K562 (cell line): ENCODE measurements at regions not wholly inside any gene's neighbourhood (a gene's known extent, or its start where the extent isn't known, plus 50 kb on each side); places are given as distances from the start of the nearest gene placed in this dataset.

Source experiments
- ATAC-seq: fragments of 200-7000 bp; cut with Tn5 transposase; 3 replicates; pipeline ENCODE4 v1.9.1; 2020; ENCODE audit warnings: moderate library complexity
- BruUV-seq: library from RNA; stranded (reverse); fragments of 400-500 nt; replicated peaks from 2 replicates; lab custom pipeline; 2021; lab: Mats Ljungman, UMichigan
- CTCF ChIA-PET: fragments of 300-600 bp; formaldehyde crosslinking; extraction: SDS; loops from one replicate; lab custom pipeline; 2021; ENCODE audit warnings: low intra/inter-chr PET ratio; lab: Yijun Ruan, JAX
- POLR2A ChIA-PET: fragments of 300-600, 350-650 bp; sonication (Branson Sonifier 250); formaldehyde crosslinking; extraction: SDS; loops from one replicate; lab custom pipeline; 2021; ENCODE audit warnings: antibody characterized with exemption, inconsistent platforms; lab: Yijun Ruan, JAX
- DNase-seq, 4 experiments: peaks; one replicate each; pipeline versions ENCODE4 v3.0.0 to v3.0.0-alpha.2; 2011 to 2018; ENCODE audit warnings: low spot score in 3 of 4, mixed read lengths in 3 of 4; ENCODE audit errors: extremely low read depth in 1 of 4
- FAIRE-seq: peaks from 2 replicates; lab custom pipeline; 2011; peaks lifted over from hg19 to GRCh38; lab: Jason Lieb, UNC
- H2AFZ ChIP-seq: 2 replicates; pipeline ENCODE4 v1.6.0; 2011; ENCODE audit warnings: low read depth, low read length, control low read depth, inconsistent platforms
- H3K27ac ChIP-seq: fragments of 200-600 bp; 3 replicates; pipeline ENCODE4 v1.8.0; 2011; ENCODE audit warnings: low read depth, mild to moderate bottlenecking, control low read depth, inconsistent platforms, low read length, moderate library complexity, mixed read lengths; ENCODE audit errors: extremely low read depth
- H3K27me3 ChIP-seq, 2 experiments: fragments of 300-600 bp in 1 of 2; 2 replicates in 1 of 2; 3 replicates in 1 of 2; pipeline versions ENCODE4 v1.6.0 to v1.8.0; 2011; ENCODE audit warnings: inconsistent platforms in 2 of 2, low read length in 2 of 2, mild to moderate bottlenecking in 1 of 2, mixed read lengths in 1 of 2, moderate library complexity in 1 of 2; ENCODE audit not compliant: control insufficient read depth in 2 of 2, insufficient read depth in 2 of 2
- H3K36me3 ChIP-seq: fragments of 300-600 bp; 3 replicates; pipeline ENCODE4 v1.8.0; 2011; ENCODE audit warnings: mild to moderate bottlenecking, low read length, inconsistent platforms; ENCODE audit not compliant: control insufficient read depth, insufficient read depth
- H3K4me1 ChIP-seq, 2 experiments: fragments of 200-600 bp in 1 of 2; replicated peaks in 1 of 2; 2 replicates in 1 of 2; 3 replicates in 1 of 2; pipeline versions ENCODE4 v1.5.1 to v1.8.0; 2011; ENCODE audit warnings: inconsistent platforms in 2 of 2, low read length in 2 of 2, mild to moderate bottlenecking in 1 of 2, mixed read lengths in 1 of 2, moderate library complexity in 1 of 2; ENCODE audit not compliant: control insufficient read depth in 2 of 2, insufficient read depth in 2 of 2
- H3K4me2 ChIP-seq: 2 replicates; pipeline ENCODE4 v1.6.1; 2011; ENCODE audit warnings: low read length, control low read depth, inconsistent platforms, mixed read lengths; ENCODE audit not compliant: insufficient read depth
- H3K4me3 ChIP-seq: fragments of 200-600 bp; sonication (generic), shearing (Covaris generic); 2 replicates; pipeline ENCODE4 v1.5.1; 2016; ENCODE audit warnings: control low read depth, inconsistent platforms
- H3K79me2 ChIP-seq: fragments of 200-600 bp; 3 replicates; pipeline ENCODE4 v1.8.0; 2011; ENCODE audit warnings: low read length, inconsistent platforms; ENCODE audit not compliant: control insufficient read depth, insufficient read depth
- H3K9ac ChIP-seq, 2 experiments: 2 replicates each; pipeline versions ENCODE4 v1.6.0 to v1.6.1; 2011; ENCODE audit warnings: low read depth in 2 of 2, low read length in 2 of 2, control low read depth in 1 of 2, inconsistent platforms in 1 of 2, mild to moderate bottlenecking in 1 of 2, mixed read lengths in 1 of 2; ENCODE audit not compliant: insufficient read depth in 1 of 2
- H3K9me1 ChIP-seq: one replicate; pipeline ENCODE4 v1.6.0; 2011; ENCODE audit warnings: inconsistent platforms, mild to moderate bottlenecking, low read length, moderate library complexity; ENCODE audit not compliant: control insufficient read depth, insufficient read depth
- H3K9me3 ChIP-seq: replicated peaks from 2 replicates; pipeline ENCODE4 v1.5.1; 2011; ENCODE audit warnings: low read depth, low read length, inconsistent platforms; ENCODE audit not compliant: control insufficient read depth, insufficient read depth
- H4K20me1 ChIP-seq: replicated peaks from 2 replicates; pipeline ENCODE4 v1.6.1; 2011; ENCODE audit warnings: low read length, inconsistent platforms, mixed read lengths; ENCODE audit not compliant: control insufficient read depth, insufficient read depth
- CC2D1A ChIP-seq: fragments of 450-650 bp; IDR thresholded peaks from 2 replicates; pipeline ENCODE4 v1.6.1; 2017; ENCODE audit warnings: mild to moderate bottlenecking
- RAD21 ChIP-seq, 2 experiments: fragments of 250-450 bp in 1 of 2; fragments of 450-650 bp in 1 of 2; sonication (Bioruptor Pico) in 1 of 2; formaldehyde crosslinking in 1 of 2; IDR thresholded peaks in 1 of 2; conservative IDR thresholded peaks in 1 of 2; 2 replicates each; pipeline versions ENCODE4 v1.4.0 to v1.8.0; 2020 to 2022; ENCODE audit warnings: mild to moderate bottlenecking in 2 of 2, moderate library complexity in 1 of 2
- STAT5B ChIP-seq: fragments of 250-450 bp; sonication (Bioruptor Pico); IDR thresholded peaks from 2 replicates; pipeline ENCODE4 v1.8.0; 2021; ENCODE audit warnings: mild to moderate bottlenecking, inconsistent platforms
- TCF3 ChIP-seq: sonication (generic); formaldehyde crosslinking; IDR thresholded peaks from 2 replicates; pipeline ENCODE4 v1.4.0; 2020; ENCODE audit warnings: mild to moderate bottlenecking, missing genetic modification reagents
- ZKSCAN1 ChIP-seq: fragments of 150-350 bp; IDR thresholded peaks from 2 replicates; pipeline ENCODE4 v1.6.1; 2016; ENCODE audit warnings: low read depth, low read length
- ZNF3 ChIP-seq: fragments of 250-450 bp; sonication (Bioruptor Pico); IDR thresholded peaks from 2 replicates; pipeline ENCODE4 v1.5.0; 2021; ENCODE audit warnings: mild to moderate bottlenecking, moderate library complexity
- WGBS: fragments of 100-300 bp; shearing (Covaris generic); methylation state at CpG from one replicate; pipeline ENCODE4 v1.1.6; 2016; ENCODE audit warnings: low coverage, mixed read lengths; ENCODE audit not compliant: insufficient coverage; ENCODE audit errors: missing lambda C conversion rate; 5-methylcytosine and 5-hydroxymethylcytosine counted together
- in situ Hi-C: fragments of 300-500 bp; cut with MboI; formaldehyde crosslinking; loops from 4 replicates; pipeline ENCODE4 v1.15.0; 2018; ENCODE audit warnings: inconsistent platforms, mixed read lengths
- intact Hi-C: fragments of 100-400 bp; cut with micrococcal nuclease; formaldehyde crosslinking; loops from 2 replicates; pipeline ENCODE4 v1.14.2; 2022
- TF ChIP-seq, protein P1 (sequence below): fragments of 450-650 bp; IDR thresholded peaks from 2 replicates; pipeline ENCODE4 v1.6.1; 2018; ENCODE audit warnings: mild to moderate bottlenecking, low read depth; ENCODE audit not compliant: partially characterized antibody
- TF ChIP-seq, protein P2 (sequence below), 3 experiments: IDR thresholded peaks in 2 of 3; conservative IDR thresholded peaks in 1 of 3; 2 replicates each; pipeline ENCODE4 v1.5.1; 2011 to 2012; ENCODE audit warnings: low read length in 3 of 3, mild to moderate bottlenecking in 3 of 3, control low read depth in 2 of 3, improper control_type of control experiment in 1 of 3, inconsistent platforms in 1 of 3, low read depth in 1 of 3, mixed read lengths in 1 of 3, moderate library complexity in 1 of 3; ENCODE audit not compliant: insufficient read depth in 2 of 3
- TF ChIP-seq, protein P3 (sequence below): fragments of 250-450 bp; sonication (Bioruptor Pico); IDR thresholded peaks from 2 replicates; pipeline ENCODE4 v1.8.0; 2022; ENCODE audit warnings: moderate library complexity, mild to moderate bottlenecking, inconsistent platforms
- TF ChIP-seq, protein P4 (sequence below): fragments of 200-800 bp; sonication (Bioruptor generic); IDR thresholded peaks from 2 replicates; pipeline ENCODE4 v1.6.1; 2017; ENCODE audit warnings: missing genetic modification characterization, missing compliant biosample characterization

DNA sequence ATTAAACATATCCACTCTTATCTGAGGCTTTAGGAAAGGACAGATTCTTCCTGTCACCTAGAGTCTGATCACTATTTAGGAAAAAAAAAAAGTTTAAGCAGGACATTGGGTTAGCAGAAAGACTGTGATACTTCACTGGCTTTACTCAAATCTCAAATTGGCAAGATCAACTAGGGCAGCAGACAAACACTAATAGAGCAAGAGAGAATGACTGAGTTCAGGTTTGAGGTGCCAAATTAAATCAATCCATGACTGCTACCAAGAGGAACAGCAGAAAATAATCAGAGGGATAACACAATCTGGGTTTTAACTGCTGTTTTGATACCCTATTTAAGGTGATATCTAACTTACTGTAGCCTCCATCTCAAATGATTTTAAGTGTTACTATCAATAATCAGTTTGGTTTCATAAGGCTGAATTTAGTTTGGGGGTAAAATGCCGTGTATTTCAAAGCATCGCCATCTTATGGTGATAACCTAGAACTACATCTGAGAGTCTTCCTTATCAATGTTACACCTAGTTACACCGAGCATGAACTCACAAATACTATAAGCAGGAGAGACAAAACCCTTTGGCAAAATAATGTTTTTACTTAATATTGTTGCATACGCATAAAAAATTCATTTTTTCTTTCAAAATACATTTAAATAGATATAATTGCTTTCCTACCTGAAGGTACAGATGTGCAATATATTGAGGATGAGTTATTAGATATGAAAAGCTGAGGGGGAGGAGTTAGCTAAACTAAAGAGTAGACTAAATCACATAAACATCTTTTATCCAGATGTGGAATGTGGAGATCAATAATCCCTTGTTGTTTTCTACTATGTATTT, 286.4 kb upstream of the CDH12 start:
- POLR2A ChIA-PET = no interaction called here
- H3K9ac ChIP-seq = no peak overlapping the region

More for the DNA sequence above, 286.4 kb upstream of the CDH12 start:
- CTCF ChIA-PET = no interaction called here
- no peaks in the 10 kb centered on the region for H4K20me1 ChIP-seq
- no peak for ATAC-seq
- BruUV-seq = no TSS peak
- H3K36me3 ChIP-seq = no peaks in the 10 kb centered on the region
- intact Hi-C loops (no loop called here), in situ Hi-C loops (no loop called here)
- TF ChIP-seq TCF3 (CRISPR knock-in tag) (no peak), ZNF3 (no peak), ZKSCAN1 (no peak), RAD21 (CRISPR knock-in tag; conservative IDR thresholded peaks at IDR 0.05 in 1 of 2, IDR thresholded peaks at IDR 0.05 in 1 of 2) (peak in 1 of 2 experiments; percentile 36; a peak in 1 of 4 replicates), STAT5B (CRISPR knock-in tag) (no peak), CC2D1A (no peak)
- TF ChIP-seq, protein P1, sequence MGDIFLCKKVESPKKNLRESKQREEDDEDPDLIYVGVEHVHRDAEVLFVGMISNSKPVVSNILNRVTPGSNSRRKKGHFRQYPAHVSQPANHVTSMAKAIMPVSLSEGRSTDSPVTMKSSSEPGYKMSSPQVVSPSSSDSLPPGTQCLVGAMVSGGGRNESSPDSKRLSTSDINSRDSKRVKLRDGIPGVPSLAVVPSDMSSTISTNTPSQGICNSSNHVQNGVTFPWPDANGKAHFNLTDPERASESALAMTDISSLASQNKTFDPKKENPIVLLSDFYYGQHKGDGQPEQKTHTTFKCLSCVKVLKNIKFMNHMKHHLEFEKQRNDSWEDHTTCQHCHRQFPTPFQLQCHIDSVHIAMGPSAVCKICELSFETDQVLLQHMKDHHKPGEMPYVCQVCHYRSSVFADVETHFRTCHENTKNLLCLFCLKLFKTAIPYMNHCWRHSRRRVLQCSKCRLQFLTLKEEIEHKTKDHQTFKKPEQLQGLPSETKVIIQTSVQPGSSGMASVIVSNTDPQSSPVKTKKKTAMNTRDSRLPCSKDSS = no peak
- TF ChIP-seq, protein P2, sequence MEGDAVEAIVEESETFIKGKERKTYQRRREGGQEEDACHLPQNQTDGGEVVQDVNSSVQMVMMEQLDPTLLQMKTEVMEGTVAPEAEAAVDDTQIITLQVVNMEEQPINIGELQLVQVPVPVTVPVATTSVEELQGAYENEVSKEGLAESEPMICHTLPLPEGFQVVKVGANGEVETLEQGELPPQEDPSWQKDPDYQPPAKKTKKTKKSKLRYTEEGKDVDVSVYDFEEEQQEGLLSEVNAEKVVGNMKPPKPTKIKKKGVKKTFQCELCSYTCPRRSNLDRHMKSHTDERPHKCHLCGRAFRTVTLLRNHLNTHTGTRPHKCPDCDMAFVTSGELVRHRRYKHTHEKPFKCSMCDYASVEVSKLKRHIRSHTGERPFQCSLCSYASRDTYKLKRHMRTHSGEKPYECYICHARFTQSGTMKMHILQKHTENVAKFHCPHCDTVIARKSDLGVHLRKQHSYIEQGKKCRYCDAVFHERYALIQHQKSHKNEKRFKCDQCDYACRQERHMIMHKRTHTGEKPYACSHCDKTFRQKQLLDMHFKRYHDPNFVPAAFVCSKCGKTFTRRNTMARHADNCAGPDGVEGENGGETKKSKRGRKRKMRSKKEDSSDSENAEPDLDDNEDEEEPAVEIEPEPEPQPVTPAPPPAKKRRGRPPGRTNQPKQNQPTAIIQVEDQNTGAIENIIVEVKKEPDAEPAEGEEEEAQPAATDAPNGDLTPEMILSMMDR (IDR thresholded peaks at IDR 0.05 in 2 of 3, conservative IDR thresholded peaks at IDR 0.05 in 1 of 3; ENCODE audit: insufficient read depth in 2 of 3, low read depth in 1 of 3, low read length in 3 of 3) = peak in 2 of 3 experiments; percentile 16 to 21; a peak in 2 of 6 replicates
- TF ChIP-seq, protein P3, sequence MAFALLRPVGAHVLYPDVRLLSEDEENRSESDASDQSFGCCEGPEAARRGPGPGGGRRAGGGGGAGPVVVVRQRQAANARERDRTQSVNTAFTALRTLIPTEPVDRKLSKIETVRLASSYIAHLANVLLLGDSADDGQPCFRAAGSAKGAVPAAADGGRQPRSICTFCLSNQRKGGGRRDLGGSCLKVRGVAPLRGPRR (CRISPR knock-in tag) = no peak
- TF ChIP-seq, protein P4, sequence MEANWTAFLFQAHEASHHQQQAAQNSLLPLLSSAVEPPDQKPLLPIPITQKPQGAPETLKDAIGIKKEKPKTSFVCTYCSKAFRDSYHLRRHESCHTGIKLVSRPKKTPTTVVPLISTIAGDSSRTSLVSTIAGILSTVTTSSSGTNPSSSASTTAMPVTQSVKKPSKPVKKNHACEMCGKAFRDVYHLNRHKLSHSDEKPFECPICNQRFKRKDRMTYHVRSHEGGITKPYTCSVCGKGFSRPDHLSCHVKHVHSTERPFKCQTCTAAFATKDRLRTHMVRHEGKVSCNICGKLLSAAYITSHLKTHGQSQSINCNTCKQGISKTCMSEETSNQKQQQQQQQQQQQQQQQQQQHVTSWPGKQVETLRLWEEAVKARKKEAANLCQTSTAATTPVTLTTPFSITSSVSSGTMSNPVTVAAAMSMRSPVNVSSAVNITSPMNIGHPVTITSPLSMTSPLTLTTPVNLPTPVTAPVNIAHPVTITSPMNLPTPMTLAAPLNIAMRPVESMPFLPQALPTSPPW (CRISPR knock-in tag) = no peak
- no peaks in the 10 kb centered on the region for H3K9me1 ChIP-seq
- H3K4me3 ChIP-seq = no peak overlapping the region
- peak in 2 of 4 experiments; percentile 3 to 9 for DNase-seq
- H2AFZ ChIP-seq = no peak overlapping the region
- no peaks in the 10 kb centered on the region for H3K9me3 ChIP-seq
- no peaks in the 10 kb centered on the region for H3K4me1 ChIP-seq
- no peaks in the 10 kb centered on the region for H3K79me2 ChIP-seq
- no peak for FAIRE-seq
- no peak overlapping the region for H3K4me2 ChIP-seq
- H3K27me3 ChIP-seq = no peaks in the 10 kb centered on the region
- no peak overlapping the region for H3K27ac ChIP-seq
- 2% methylated on average over 4 of the region's 4 CpGs for WGBS
